ENCODE measurements at regions not wholly inside any gene's neighbourhood (a gene's known extent, or its start where the extent isn't known, plus 50 kb on each side); places are given as distances from the start of the nearest gene placed in this dataset.

- no peaks in the 10 kb centered on the region for H3K79me2 ChIP-seq (ENCODE audit: low read length)
- no peaks in the 10 kb centered on the region for H3K36me3 ChIP-seq (replicated peaks; ENCODE audit: low read depth, low read length)
- no peaks in the 10 kb centered on the region for H3K9me3 ChIP-seq (ENCODE audit: insufficient read depth, low read length)
- H4K20me1 ChIP-seq (ENCODE audit: insufficient read depth, low read length) = no peaks in the 10 kb centered on the region
- TF ChIP-seq EZH2phosphoT487 (IDR thresholded peaks at IDR 0.05; ENCODE audit: low read depth) = no peak
- TF ChIP-seq CTCF (IDR thresholded peaks at IDR 0.05; ENCODE audit: low read depth, low read length) = no peak
- peaks cover 28% of the 10 kb centered on the region for H3K27me3 ChIP-seq (ENCODE audit: low read depth, low read length)
- no peak overlapping the region for H3K4me2 ChIP-seq (ENCODE audit: low read length)
- H3K4me1 ChIP-seq (ENCODE audit: low read length) = no peaks in the 10 kb centered on the region
- no peak overlapping the region for H2AFZ ChIP-seq (ENCODE audit: low read depth, low read length)
- H3K9ac ChIP-seq (ENCODE audit: low read length) = no peak overlapping the region
- no peak overlapping the region for H3K4me3 ChIP-seq (ENCODE audit: low read length)
- H3K27ac ChIP-seq (ENCODE audit: low read length) = no peak overlapping the region
These were observed 196.9 kb upstream of the SLC24A3 start for GRCh38 chr20:19015351-19016139.

- Histone ChIP-seq H2AFZ (ENCODE audit: low read depth, low read length) (no peak overlapping the region), H3K9ac (ENCODE audit: low read length) (no peak overlapping the region), H3K4me3 (ENCODE audit: low read length) (no peak overlapping the region), H3K9me3 (ENCODE audit: insufficient read depth, low read length) (no peaks in the 10 kb centered on the region), H3K4me2 (ENCODE audit: low read length) (no peak overlapping the region), H3K79me2 (ENCODE audit: low read length) (no peaks in the 10 kb centered on the region), H3K36me3 (replicated peaks; ENCODE audit: low read depth, low read length) (no peaks in the 10 kb centered on the region), H3K27me3 (ENCODE audit: low read depth, low read length) (peaks cover 22% of the 10 kb centered on the region; the same call in 1 of the 2 replicates), H3K4me1 (ENCODE audit: low read length) (no peaks in the 10 kb centered on the region), H4K20me1 (ENCODE audit: insufficient read depth, low read length) (no peaks in the 10 kb centered on the region), H3K27ac (ENCODE audit: low read length) (no peak overlapping the region)
- TF ChIP-seq EZH2phosphoT487 (IDR thresholded peaks at IDR 0.05; ENCODE audit: low read depth) (no peak), CTCF (IDR thresholded peaks at IDR 0.05; ENCODE audit: low read depth, low read length) (no peak)
These were observed 196.3 kb upstream of the SLC24A3 start for GRCh38 chr20:19016140-19016497.

- Histone ChIP-seq H4K20me1 (ENCODE audit: insufficient read depth, low read length) (no peaks in the 10 kb centered on the region), H3K4me2 (ENCODE audit: low read length) (no peak overlapping the region), H3K9me3 (ENCODE audit: insufficient read depth, low read length) (no peaks in the 10 kb centered on the region), H3K4me3 (ENCODE audit: low read length) (no peak overlapping the region), H2AFZ (ENCODE audit: low read depth, low read length) (no peak overlapping the region), H3K27me3 (ENCODE audit: low read depth, low read length) (peaks cover 13% of the 10 kb centered on the region; the same call in 1 of the 2 replicates), H3K4me1 (ENCODE audit: low read length) (no peaks in the 10 kb centered on the region), H3K9ac (ENCODE audit: low read length) (no peak overlapping the region), H3K36me3 (replicated peaks; ENCODE audit: low read depth, low read length) (no peaks in the 10 kb centered on the region), H3K27ac (ENCODE audit: low read length) (no peak overlapping the region), H3K79me2 (ENCODE audit: low read length) (no peaks in the 10 kb centered on the region)
- TF ChIP-seq CTCF (IDR thresholded peaks at IDR 0.05; ENCODE audit: low read depth, low read length) (no peak), EZH2phosphoT487 (IDR thresholded peaks at IDR 0.05; ENCODE audit: low read depth) (no peak)
These were observed 195.2 kb upstream of the SLC24A3 start for GRCh38 chr20:19017104-19017690.

- Histone ChIP-seq H3K27me3 (ENCODE audit: low read depth, low read length) (peaks cover 6% of the 10 kb centered on the region; the same call in 1 of the 2 replicates), H3K36me3 (replicated peaks; ENCODE audit: low read depth, low read length) (no peaks in the 10 kb centered on the region), H2AFZ (ENCODE audit: low read depth, low read length) (no peak overlapping the region), H3K79me2 (ENCODE audit: low read length) (no peaks in the 10 kb centered on the region), H3K27ac (ENCODE audit: low read length) (no peak overlapping the region), H4K20me1 (ENCODE audit: insufficient read depth, low read length) (no peaks in the 10 kb centered on the region), H3K4me2 (ENCODE audit: low read length) (no peak overlapping the region), H3K4me3 (ENCODE audit: low read length) (no peak overlapping the region), H3K9ac (ENCODE audit: low read length) (no peak overlapping the region), H3K9me3 (ENCODE audit: insufficient read depth, low read length) (no peaks in the 10 kb centered on the region), H3K4me1 (ENCODE audit: low read length) (no peaks in the 10 kb centered on the region)
- TF ChIP-seq EZH2phosphoT487 (IDR thresholded peaks at IDR 0.05; ENCODE audit: low read depth) = no peak
- TF ChIP-seq CTCF (IDR thresholded peaks at IDR 0.05; ENCODE audit: low read depth, low read length) = no peak
These were observed 193.6 kb upstream of the SLC24A3 start for GRCh38 chr20:19018881-19019280.

Data from OCI-LY3 (cell line).